IMR-90 (cell line): ENCODE measurements at regions not wholly inside any gene's neighbourhood (a gene's known extent, or its start where the extent isn't known, plus 50 kb on each side); places are given as distances from the start of the nearest gene placed in this dataset.

Experiments used
- ATAC-seq: fragments of 200-7000 bp; cut with Tn5 transposase; 2 replicates; pipeline ENCODE4 v1.9.1; 2020; ENCODE audit warnings: low read depth, mild to moderate bottlenecking, moderate library complexity
- BruUV-seq: library from RNA; stranded (reverse); fragments of 400-500 nt; replicated peaks from 2 replicates; lab custom pipeline; 2021; lab: Mats Ljungman, UMichigan
- CTCF ChIA-PET: fragments of 300-600 bp; formaldehyde crosslinking; extraction: SDS; loops from one replicate; lab custom pipeline; 2021; ENCODE audit warnings: antibody characterized with exemption; lab: Yijun Ruan, JAX
- POLR2A ChIA-PET: fragments of 300-600 bp; sonication (Branson Sonifier 250); formaldehyde crosslinking; loops from one replicate; lab custom pipeline; 2022; ENCODE audit warnings: antibody characterized with exemption; ENCODE audit not compliant: unreplicated experiment; lab: Charles Lee
- DNase-seq: peaks from one replicate; pipeline ENCODE4 v3.0.0; 2013
- H2AFZ ChIP-seq: replicated peaks from 2 replicates; pipeline ENCODE3; 2013; ENCODE audit warnings: low read length, mild to moderate bottlenecking; ENCODE audit not compliant: poor library complexity
- H2AK5ac ChIP-seq: 2 replicates; pipeline ENCODE4 v1.6.1; 2013; ENCODE audit warnings: low read depth, low read length, inconsistent platforms
- H2AK9ac ChIP-seq: replicated peaks from 2 replicates; pipeline ENCODE3; 2013; ENCODE audit warnings: mild to moderate bottlenecking, low read depth, low read length, moderate library complexity; ENCODE audit not compliant: poor library complexity
- H2BK120ac ChIP-seq: 2 replicates; pipeline ENCODE4 v1.6.1; 2013; ENCODE audit warnings: low read depth, low read length, inconsistent platforms
- H2BK15ac ChIP-seq: 3 replicates; pipeline ENCODE4 v1.6.1; 2013; ENCODE audit warnings: low read depth, low read length, inconsistent platforms
- H2BK20ac ChIP-seq: 2 replicates; pipeline ENCODE4 v1.6.1; 2013; ENCODE audit warnings: low read depth, mild to moderate bottlenecking, inconsistent platforms, low read length, moderate library complexity
- H2BK5ac ChIP-seq: 2 replicates; pipeline ENCODE4 v1.6.1; 2013; ENCODE audit warnings: mild to moderate bottlenecking, low read depth, low read length, inconsistent platforms; ENCODE audit not compliant: poor library complexity, severe bottlenecking
- H3K14ac ChIP-seq: replicated peaks from 2 replicates; pipeline ENCODE4 v1.6.1; 2013; ENCODE audit warnings: low read depth, low read length, inconsistent platforms
- H3K18ac ChIP-seq: 2 replicates; pipeline ENCODE4 v1.6.1; 2013; ENCODE audit warnings: low read depth, low read length, control low read depth
- H3K23ac ChIP-seq: 2 replicates; pipeline ENCODE4 v1.6.1; 2013; ENCODE audit warnings: low read depth, low read length, inconsistent platforms
- H3K27ac ChIP-seq: 2 replicates; pipeline ENCODE4 v1.5.1; 2013; ENCODE audit warnings: mild to moderate bottlenecking, control low read depth, low read length; ENCODE audit not compliant: insufficient read depth
- H3K27me3 ChIP-seq: 2 replicates; pipeline ENCODE4 v1.6.1; 2013; ENCODE audit warnings: low read length; ENCODE audit not compliant: control insufficient read depth, insufficient read depth
- H3K36me3 ChIP-seq: 2 replicates; pipeline ENCODE4 v1.6.1; 2013; ENCODE audit warnings: low read length, mixed read lengths; ENCODE audit not compliant: control insufficient read depth, insufficient read depth
- H3K4ac ChIP-seq: 2 replicates; pipeline ENCODE4 v1.6.1; 2013; ENCODE audit warnings: low read depth, low read length, inconsistent platforms
- H3K4me1 ChIP-seq: 2 replicates; pipeline ENCODE4 v1.6.1; 2013; ENCODE audit warnings: low read length, mixed read lengths; ENCODE audit not compliant: control insufficient read depth, insufficient read depth
- H3K4me2 ChIP-seq: 2 replicates; pipeline ENCODE4 v1.6.1; 2013; ENCODE audit warnings: low read depth, mild to moderate bottlenecking, control low read depth, low read length, moderate library complexity
- H3K4me3 ChIP-seq: 2 replicates; pipeline ENCODE4 v1.5.1; 2013; ENCODE audit warnings: low read depth, mild to moderate bottlenecking, control low read depth, low read length, moderate library complexity; ENCODE audit not compliant: insufficient read depth
- H3K56ac ChIP-seq: 2 replicates; pipeline ENCODE4 v1.6.1; 2013; ENCODE audit warnings: low read length, inconsistent platforms; ENCODE audit not compliant: insufficient read depth; ENCODE audit errors: extremely low read depth
- H3K79me1 ChIP-seq, 2 experiments: 2 replicates each; pipeline ENCODE4 v1.6.1; 2013; ENCODE audit warnings: low read length in 2 of 2, inconsistent platforms in 1 of 2, low read depth in 1 of 2
- H3K9ac ChIP-seq: 2 replicates; pipeline ENCODE4 v1.6.1; 2013; ENCODE audit warnings: low read depth, low read length, control low read depth
- H3K9me1 ChIP-seq: 2 replicates; pipeline ENCODE4 v1.6.1; 2013; ENCODE audit warnings: low read length, inconsistent platforms; ENCODE audit not compliant: insufficient read depth
- H3K9me3 ChIP-seq: 2 replicates; pipeline ENCODE4 v1.6.1; 2013; ENCODE audit warnings: low read length; ENCODE audit not compliant: control insufficient read depth, insufficient read depth
- H4K20me1 ChIP-seq: 2 replicates; pipeline ENCODE4 v1.6.1; 2013; ENCODE audit warnings: low read length, inconsistent platforms; ENCODE audit not compliant: insufficient read depth
- H4K5ac ChIP-seq: 2 replicates; pipeline ENCODE4 v1.6.1; 2013; ENCODE audit warnings: mild to moderate bottlenecking, low read depth, low read length, control low read depth
- H4K8ac ChIP-seq, 2 experiments: 2 replicates each; pipeline ENCODE4 v1.6.1; 2013; ENCODE audit warnings: low read depth in 2 of 2, low read length in 2 of 2, control low read depth in 1 of 2, inconsistent platforms in 1 of 2
- H4K91ac ChIP-seq: 2 replicates; pipeline ENCODE4 v1.6.1; 2013; ENCODE audit warnings: low read depth, low read length, inconsistent platforms; ENCODE audit not compliant: insufficient read depth
- BHLHE40 ChIP-seq: fragments of 150-350 bp; IDR thresholded peaks from 2 replicates; pipeline ENCODE4 v1.6.1; 2016; ENCODE audit warnings: mild to moderate bottlenecking, low read depth, low read length
- CEBPB ChIP-seq: IDR thresholded peaks from 2 replicates; pipeline ENCODE4 v1.6.1; 2012; ENCODE audit warnings: low read depth, low read length, improper control_type of control experiment
- CHD1 ChIP-seq: IDR thresholded peaks from 2 replicates; pipeline ENCODE4 v1.6.1; 2012; ENCODE audit warnings: low read depth, low read length, improper control_type of control experiment
- FOS ChIP-seq: fragments of 150-350 bp; IDR thresholded peaks from 2 replicates; pipeline ENCODE4 v1.6.1; 2016; ENCODE audit warnings: low read depth, low read length
- MAFK ChIP-seq: IDR thresholded peaks from 2 replicates; pipeline ENCODE4 v1.6.1; 2012; ENCODE audit warnings: low read depth, low read length, improper control_type of control experiment
- MAZ ChIP-seq: IDR thresholded peaks from 2 replicates; pipeline ENCODE4 v1.6.1; 2012; ENCODE audit warnings: low read depth, mild to moderate bottlenecking, low read length, improper control_type of control experiment, moderate library complexity, borderline replicate concordance
- MXI1 ChIP-seq: IDR thresholded peaks from 2 replicates; pipeline ENCODE4 v1.6.1; 2012; ENCODE audit warnings: low read depth, mild to moderate bottlenecking, low read length, moderate library complexity, borderline replicate concordance
- NFE2L2 ChIP-seq: fragments of 150-350 bp; IDR thresholded peaks from 2 replicates; pipeline ENCODE4 v1.6.1; 2016; ENCODE audit warnings: low read depth, mild to moderate bottlenecking, low read length
- POLR2A ChIP-seq: IDR thresholded peaks from 2 replicates; pipeline ENCODE4 v1.6.1; 2012; ENCODE audit warnings: mild to moderate bottlenecking, low read depth, low read length
- RAD21 ChIP-seq: IDR thresholded peaks from 2 replicates; pipeline ENCODE4 v1.6.1; 2012; ENCODE audit warnings: low read length, improper control_type of control experiment
- RCOR1 ChIP-seq: IDR thresholded peaks from 2 replicates; pipeline ENCODE4 v1.6.1; 2012; ENCODE audit warnings: mild to moderate bottlenecking, low read length, improper control_type of control experiment; ENCODE audit not compliant: insufficient replicate concordance
- RFX5 ChIP-seq: IDR thresholded peaks from 2 replicates; pipeline ENCODE4 v1.8.0; 2012; ENCODE audit warnings: low read depth, mild to moderate bottlenecking, low read length, moderate library complexity
- SMC3 ChIP-seq: fragments of 150-350 bp; IDR thresholded peaks from 2 replicates; pipeline ENCODE4 v1.6.1; 2016; ENCODE audit warnings: low read depth, mild to moderate bottlenecking, antibody characterized with exemption, low read length, moderate library complexity
- dilution Hi-C: fragments of 300-500 bp; cut with HindIII; formaldehyde crosslinking; loops from one replicate; pipeline ENCODE4 v1.14.3; 2018; ENCODE audit warnings: low sequenced_read_pairs; ENCODE audit not compliant: unreplicated experiment
- in situ Hi-C: fragments of 300-500 bp; cut with MboI; formaldehyde crosslinking; loops from 3 replicates; pipeline ENCODE4 v1.14.3; 2019; ENCODE audit warnings: low sequenced_read_pairs, inconsistent platforms, mixed read lengths
- intact Hi-C: fragments of 100-400 bp; cut with micrococcal nuclease; formaldehyde crosslinking; loops from 2 replicates; pipeline ENCODE4 v1.10.0; 2022
- TF ChIP-seq, protein P1 (sequence below): fragments of 150-350 bp; IDR thresholded peaks from 2 replicates; pipeline ENCODE4 v1.6.1; 2017; ENCODE audit warnings: mild to moderate bottlenecking, antibody characterized with exemption, low read length, low read depth
- TF ChIP-seq, protein P2 (sequence below): conservative IDR thresholded peaks from 2 replicates; pipeline ENCODE4 v1.5.1; 2012; ENCODE audit warnings: mild to moderate bottlenecking, low read depth, low read length, improper control_type of control experiment
- TF ChIP-seq, protein P3 (sequence below): fragments of 150-350 bp; IDR thresholded peaks from 2 replicates; pipeline ENCODE4 v1.6.1; 2016; ENCODE audit warnings: low read depth, mild to moderate bottlenecking, low read length, moderate library complexity, borderline replicate concordance

DNA sequence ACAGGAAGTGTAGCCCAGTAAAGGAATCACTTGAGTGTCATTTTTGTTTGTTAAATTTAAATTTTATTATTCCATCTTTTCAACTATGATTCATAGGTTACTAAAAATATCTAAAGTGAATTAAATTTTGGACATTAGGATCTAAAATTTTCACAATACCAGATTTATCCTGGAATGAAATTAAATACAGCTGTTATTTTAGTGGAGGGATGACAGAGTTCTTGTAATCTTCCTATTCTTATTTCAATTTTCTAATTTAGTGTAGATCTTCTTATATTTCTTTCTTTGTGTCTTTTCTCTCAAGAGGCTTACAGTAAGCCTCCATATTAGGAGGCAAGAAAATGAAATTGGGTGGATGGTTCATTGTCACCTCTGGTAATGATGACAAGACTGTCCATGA, 167.9 kb upstream of the TNC start:
- Histone ChIP-seq H3K27me3 (no peaks in the 10 kb centered on the region), H3K27ac (no peak overlapping the region), H4K91ac (no peak overlapping the region), H4K20me1 (no peaks in the 10 kb centered on the region), H3K9me1 (no peaks in the 10 kb centered on the region), H3K4me2 (no peak overlapping the region), H3K79me1 (no peaks in the 10 kb centered on the region), H2BK120ac (no peak overlapping the region), H3K4me1 (no peaks in the 10 kb centered on the region), H3K23ac (no peak overlapping the region), H2AK9ac (no peak overlapping the region), H4K5ac (no peak overlapping the region), H3K56ac (no peak overlapping the region), H2BK15ac (no peak overlapping the region), H3K14ac (no peak overlapping the region), H3K18ac (no peak overlapping the region), H2BK5ac (no peak overlapping the region), H3K9ac (no peak overlapping the region), H2AK5ac (no peak overlapping the region), H2BK20ac (no peak overlapping the region), H3K9me3 (no peaks in the 10 kb centered on the region), H4K8ac (no peak overlapping the region), H3K4me3 (no peak overlapping the region), H3K4ac (no peak overlapping the region), H2AFZ (no peak overlapping the region), H3K36me3 (no peaks in the 10 kb centered on the region)
- intact Hi-C loops = no loop called here
- no peak for DNase-seq
- no peak for ATAC-seq
- dilution Hi-C loops = no loop called here
- TF ChIP-seq MAFK (no peak), SMC3 (no peak), NFE2L2 (no peak), MAZ (no peak), CEBPB (no peak), RAD21 (no peak), BHLHE40 (no peak), CHD1 (no peak), MXI1 (no peak), RFX5 (no peak), POLR2A (no peak), RCOR1 (no peak), FOS (no peak)
- TF ChIP-seq, protein P1, sequence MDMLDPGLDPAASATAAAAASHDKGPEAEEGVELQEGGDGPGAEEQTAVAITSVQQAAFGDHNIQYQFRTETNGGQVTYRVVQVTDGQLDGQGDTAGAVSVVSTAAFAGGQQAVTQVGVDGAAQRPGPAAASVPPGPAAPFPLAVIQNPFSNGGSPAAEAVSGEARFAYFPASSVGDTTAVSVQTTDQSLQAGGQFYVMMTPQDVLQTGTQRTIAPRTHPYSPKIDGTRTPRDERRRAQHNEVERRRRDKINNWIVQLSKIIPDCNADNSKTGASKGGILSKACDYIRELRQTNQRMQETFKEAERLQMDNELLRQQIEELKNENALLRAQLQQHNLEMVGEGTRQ = no peak
- TF ChIP-seq, protein P2, sequence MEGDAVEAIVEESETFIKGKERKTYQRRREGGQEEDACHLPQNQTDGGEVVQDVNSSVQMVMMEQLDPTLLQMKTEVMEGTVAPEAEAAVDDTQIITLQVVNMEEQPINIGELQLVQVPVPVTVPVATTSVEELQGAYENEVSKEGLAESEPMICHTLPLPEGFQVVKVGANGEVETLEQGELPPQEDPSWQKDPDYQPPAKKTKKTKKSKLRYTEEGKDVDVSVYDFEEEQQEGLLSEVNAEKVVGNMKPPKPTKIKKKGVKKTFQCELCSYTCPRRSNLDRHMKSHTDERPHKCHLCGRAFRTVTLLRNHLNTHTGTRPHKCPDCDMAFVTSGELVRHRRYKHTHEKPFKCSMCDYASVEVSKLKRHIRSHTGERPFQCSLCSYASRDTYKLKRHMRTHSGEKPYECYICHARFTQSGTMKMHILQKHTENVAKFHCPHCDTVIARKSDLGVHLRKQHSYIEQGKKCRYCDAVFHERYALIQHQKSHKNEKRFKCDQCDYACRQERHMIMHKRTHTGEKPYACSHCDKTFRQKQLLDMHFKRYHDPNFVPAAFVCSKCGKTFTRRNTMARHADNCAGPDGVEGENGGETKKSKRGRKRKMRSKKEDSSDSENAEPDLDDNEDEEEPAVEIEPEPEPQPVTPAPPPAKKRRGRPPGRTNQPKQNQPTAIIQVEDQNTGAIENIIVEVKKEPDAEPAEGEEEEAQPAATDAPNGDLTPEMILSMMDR = no peak
- TF ChIP-seq, protein P3, sequence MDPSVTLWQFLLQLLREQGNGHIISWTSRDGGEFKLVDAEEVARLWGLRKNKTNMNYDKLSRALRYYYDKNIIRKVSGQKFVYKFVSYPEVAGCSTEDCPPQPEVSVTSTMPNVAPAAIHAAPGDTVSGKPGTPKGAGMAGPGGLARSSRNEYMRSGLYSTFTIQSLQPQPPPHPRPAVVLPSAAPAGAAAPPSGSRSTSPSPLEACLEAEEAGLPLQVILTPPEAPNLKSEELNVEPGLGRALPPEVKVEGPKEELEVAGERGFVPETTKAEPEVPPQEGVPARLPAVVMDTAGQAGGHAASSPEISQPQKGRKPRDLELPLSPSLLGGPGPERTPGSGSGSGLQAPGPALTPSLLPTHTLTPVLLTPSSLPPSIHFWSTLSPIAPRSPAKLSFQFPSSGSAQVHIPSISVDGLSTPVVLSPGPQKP = no peak
- ChIA-PET CTCF (interaction anchor here (1.2 kb wide), 1 partner anchor 37 kb away, joined by 4 read pairs; no protein-coding TSS in a partner anchor), POLR2A (no interaction called here)
- BruUV-seq = no TSS peak
- in situ Hi-C loops = no loop called here
